ENCODE measurements at regions not wholly inside any gene's neighbourhood (a gene's known extent, or its start where the extent isn't known, plus 50 kb on each side); places are given as distances from the start of the nearest gene placed in this dataset.
"Not testable (repeated sequence)": the region's sequence is repeated elsewhere in the genome, so short reads cannot be mapped to it uniquely, and the experiment has no call there.

DNA sequence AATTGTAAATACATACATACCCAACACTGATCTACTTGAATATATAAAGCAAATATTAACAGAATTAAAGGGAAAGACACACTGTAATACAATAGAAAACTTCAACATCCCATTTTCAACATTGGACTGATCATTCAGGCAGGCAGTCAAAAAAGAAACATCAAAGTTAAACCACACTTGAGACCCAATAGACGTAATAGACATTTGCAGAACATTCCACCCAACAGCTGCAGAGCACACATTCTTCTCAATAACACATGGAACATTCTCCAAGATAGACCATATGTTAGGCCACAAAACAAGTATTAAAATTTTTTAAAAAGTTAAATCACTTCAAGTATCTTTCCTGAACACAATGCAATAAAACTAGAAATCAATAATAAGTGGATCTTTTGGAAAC lies 698.2 kb downstream of the COL12A1 start:
- H3K27ac ChIP-seq: no peak overlapping the region
- no peak overlapping the region for H3K4me3 ChIP-seq
- no peaks in the 10 kb centered on the region for H3K36me3 ChIP-seq
- intact Hi-C loops (cut with DNase I): no loop called here
- no peak for TF ChIP-seq POLR2A (IDR thresholded peaks at IDR 0.05)
- TF ChIP-seq POLR2AphosphoS5 (IDR thresholded peaks at IDR 0.05; ENCODE audit: insufficient read depth in 1 of 2, low read depth in 1 of 2): no peak
- TF ChIP-seq, protein P1, sequence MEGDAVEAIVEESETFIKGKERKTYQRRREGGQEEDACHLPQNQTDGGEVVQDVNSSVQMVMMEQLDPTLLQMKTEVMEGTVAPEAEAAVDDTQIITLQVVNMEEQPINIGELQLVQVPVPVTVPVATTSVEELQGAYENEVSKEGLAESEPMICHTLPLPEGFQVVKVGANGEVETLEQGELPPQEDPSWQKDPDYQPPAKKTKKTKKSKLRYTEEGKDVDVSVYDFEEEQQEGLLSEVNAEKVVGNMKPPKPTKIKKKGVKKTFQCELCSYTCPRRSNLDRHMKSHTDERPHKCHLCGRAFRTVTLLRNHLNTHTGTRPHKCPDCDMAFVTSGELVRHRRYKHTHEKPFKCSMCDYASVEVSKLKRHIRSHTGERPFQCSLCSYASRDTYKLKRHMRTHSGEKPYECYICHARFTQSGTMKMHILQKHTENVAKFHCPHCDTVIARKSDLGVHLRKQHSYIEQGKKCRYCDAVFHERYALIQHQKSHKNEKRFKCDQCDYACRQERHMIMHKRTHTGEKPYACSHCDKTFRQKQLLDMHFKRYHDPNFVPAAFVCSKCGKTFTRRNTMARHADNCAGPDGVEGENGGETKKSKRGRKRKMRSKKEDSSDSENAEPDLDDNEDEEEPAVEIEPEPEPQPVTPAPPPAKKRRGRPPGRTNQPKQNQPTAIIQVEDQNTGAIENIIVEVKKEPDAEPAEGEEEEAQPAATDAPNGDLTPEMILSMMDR (IDR thresholded peaks at IDR 0.05): no peak
- DNase-seq (ENCODE audit: extremely low spot score in 2 of 2): no peak
- H3K27me3 ChIP-seq: no peaks in the 10 kb centered on the region
- H3K9me3 ChIP-seq: peaks cover 4% of the 10 kb centered on the region
- no peaks in the 10 kb centered on the region for H3K4me1 ChIP-seq

GRCh38 chr6:74505391-74505790 lies 700.5 kb downstream of the COL12A1 start:
- TF ChIP-seq POLR2AphosphoS5 (IDR thresholded peaks at IDR 0.05; ENCODE audit: insufficient read depth in 1 of 2, low read depth in 1 of 2) (no peak), POLR2A (IDR thresholded peaks at IDR 0.05) (no peak)
- TF ChIP-seq, protein P1 (IDR thresholded peaks at IDR 0.05): no peak
- H3K4me1 ChIP-seq: no peaks in the 10 kb centered on the region
- H3K4me3 ChIP-seq: no peak overlapping the region
- no peak overlapping the region for H3K27ac ChIP-seq
- DNase-seq (ENCODE audit: extremely low spot score in 2 of 2): no peak
- H3K36me3 ChIP-seq: no peaks in the 10 kb centered on the region
- no peaks in the 10 kb centered on the region for H3K27me3 ChIP-seq
- intact Hi-C loops (cut with DNase I): no loop called here
- peaks cover 4% of the 10 kb centered on the region for H3K9me3 ChIP-seq

GRCh38 chr6:74504941-74505340 lies 700.9 kb downstream of the COL12A1 start:
- H3K36me3 ChIP-seq: no peaks in the 10 kb centered on the region
- no peaks in the 10 kb centered on the region for H3K27me3 ChIP-seq
- H3K4me3 ChIP-seq: no peak overlapping the region
- intact Hi-C loops (cut with DNase I): no loop called here
- H3K4me1 ChIP-seq: no peaks in the 10 kb centered on the region
- DNase-seq (ENCODE audit: extremely low spot score in 2 of 2): no peak
- TF ChIP-seq POLR2A (IDR thresholded peaks at IDR 0.05) (no peak), POLR2AphosphoS5 (IDR thresholded peaks at IDR 0.05; ENCODE audit: insufficient read depth in 1 of 2, low read depth in 1 of 2) (no peak)
- TF ChIP-seq, protein P1 (IDR thresholded peaks at IDR 0.05): no peak
- H3K27ac ChIP-seq: no peak overlapping the region
- H3K9me3 ChIP-seq: peaks cover 4% of the 10 kb centered on the region

GRCh38 chr6:74492587-74492986 lies 713.3 kb downstream of the COL12A1 start:
- DNase-seq (ENCODE audit: extremely low spot score in 2 of 2): no peak
- TF ChIP-seq, protein P1 (IDR thresholded peaks at IDR 0.05): no peak
- H3K27ac ChIP-seq: no peak overlapping the region
- no peaks in the 10 kb centered on the region for H3K4me1 ChIP-seq
- H3K4me3 ChIP-seq: no peak overlapping the region
- H3K36me3 ChIP-seq: no peaks in the 10 kb centered on the region
- H3K27me3 ChIP-seq: no peaks in the 10 kb centered on the region
- intact Hi-C loops (cut with DNase I): no loop called here
- no peaks in the 10 kb centered on the region for H3K9me3 ChIP-seq

- H3K27me3 ChIP-seq: no peaks in the 10 kb centered on the region
- intact Hi-C loops (cut with DNase I): no loop called here
- no peaks in the 10 kb centered on the region for H3K9me3 ChIP-seq
- DNase-seq (ENCODE audit: extremely low spot score in 2 of 2): no peak
- TF ChIP-seq POLR2A (IDR thresholded peaks at IDR 0.05) (no peak), POLR2AphosphoS5 (IDR thresholded peaks at IDR 0.05; ENCODE audit: insufficient read depth in 1 of 2, low read depth in 1 of 2) (no peak)
- H3K4me3 ChIP-seq: no peak overlapping the region
- H3K36me3 ChIP-seq: no peaks in the 10 kb centered on the region
- no peaks in the 10 kb centered on the region for H3K4me1 ChIP-seq
- H3K27ac ChIP-seq: no peak overlapping the region
Measured at GRCh38 chr6:74491844-74492374, 713.9 kb downstream of the COL12A1 start.

DNA sequence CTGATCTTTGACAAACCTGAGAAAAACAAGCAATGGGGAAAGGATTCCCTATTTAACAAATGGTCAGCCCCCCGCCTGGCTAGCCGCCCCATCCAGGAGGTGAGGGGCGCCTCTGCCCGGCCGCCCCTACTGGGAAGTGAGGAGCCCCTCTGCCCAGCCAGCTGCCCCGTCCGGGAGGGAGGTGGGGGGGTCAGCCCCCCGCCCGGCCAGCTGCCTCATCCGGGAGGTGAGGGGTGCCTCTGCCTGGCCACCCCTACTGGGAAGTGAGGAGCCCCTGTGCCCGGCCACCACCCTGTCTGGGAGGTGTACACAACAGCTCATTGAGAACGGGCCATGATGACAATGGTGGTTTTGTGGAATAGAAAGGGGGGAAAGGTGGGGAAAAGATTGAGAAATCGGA lies 717.1 kb downstream of the COL12A1 start:
- DNase-seq (ENCODE audit: extremely low spot score in 2 of 2); H3K4me1 ChIP-seq; intact Hi-C loops (cut with DNase I); H3K27me3 ChIP-seq; H3K36me3 ChIP-seq; H3K4me3 ChIP-seq; H3K9me3 ChIP-seq; H3K27ac ChIP-seq: not testable (repeated sequence)

All from vagina (tissue), 2 donors.